Heart left ventricle (tissue), 13 donors: ENCODE measurements at regions not wholly inside any gene's neighbourhood (a gene's known extent, or its start where the extent isn't known, plus 50 kb on each side); places are given as distances from the start of the nearest gene placed in this dataset.

Source experiments
- POLR2A ChIP-seq, 2 donors: fragments of 450-650 bp; IDR thresholded peaks; one replicate each; pipeline ENCODE4 v1.6.1; 2017; ENCODE audit warnings: antibody characterized with exemption in 2 of 2, mild to moderate bottlenecking in 2 of 2, moderate library complexity in 2 of 2
- TF ChIP-seq, protein P1 (sequence below), 12 donors: fragments of 200-600 bp; sonication (generic) in 4 of 12; IDR thresholded peaks; one replicate each; pipeline versions ENCODE4 v1.5.0 to v1.8.0; 2018 to 2022; ENCODE audit warnings: antibody characterized with exemption in 12 of 12, mild to moderate bottlenecking in 5 of 12
- donor health status: ischemic (EF 13 %, LVEDD 7.1; RV severe dilation, severe dysfunction).
- donor health status: DM: no; HTN: yes; CAD: no.
- donor health status: DM: no; HTN: no; CAD: no.
- donor health status: ischemic (EF 25% LVEDD 6.9; RV normal size, moderate dysfunction).
- donor health status: ischemic (EF 25% LVEDD 5.7; RV mildly dilated, moderate dysfunction).
- donor health status: ischemic (EF 35%, LVEDD 5.7; RV mildly dilated, moderate dysfunction).
- donor health status: nonischemic (EF 11% LVEDD 7.7; RV severe dilation, severe dysfunction).
- donor health status: DM: yes; HTN: yes; CAD: no.
- donor health status: PGD.
- donor health status: ischemic (EF 29% LVEDD 5.4; RV normal size, mild dysfunction).
- donor health status: nonischemic (EF 23%, LVEDD 6.1; RV moderate dilation, normal function).

DNA sequence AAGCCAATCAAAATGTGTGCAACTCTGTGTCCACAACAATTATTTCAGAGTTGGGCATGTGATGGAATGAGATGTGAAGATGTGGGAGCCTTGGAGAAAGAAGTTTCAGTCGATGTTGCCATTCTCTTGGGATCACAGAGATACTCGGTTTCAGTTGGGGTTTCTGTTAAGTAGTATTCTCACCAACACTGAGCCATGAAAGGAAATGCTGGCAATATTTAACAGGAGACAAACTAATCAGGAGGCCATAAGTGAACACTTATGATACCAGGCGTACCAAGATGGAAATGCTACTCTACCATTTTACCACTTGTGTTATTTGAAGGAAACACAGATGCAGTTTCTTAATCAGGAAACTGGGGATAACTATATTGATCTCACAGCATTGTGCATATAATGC is 53.3 kb upstream of the NUDT7 start:
- TF ChIP-seq, protein P1, sequence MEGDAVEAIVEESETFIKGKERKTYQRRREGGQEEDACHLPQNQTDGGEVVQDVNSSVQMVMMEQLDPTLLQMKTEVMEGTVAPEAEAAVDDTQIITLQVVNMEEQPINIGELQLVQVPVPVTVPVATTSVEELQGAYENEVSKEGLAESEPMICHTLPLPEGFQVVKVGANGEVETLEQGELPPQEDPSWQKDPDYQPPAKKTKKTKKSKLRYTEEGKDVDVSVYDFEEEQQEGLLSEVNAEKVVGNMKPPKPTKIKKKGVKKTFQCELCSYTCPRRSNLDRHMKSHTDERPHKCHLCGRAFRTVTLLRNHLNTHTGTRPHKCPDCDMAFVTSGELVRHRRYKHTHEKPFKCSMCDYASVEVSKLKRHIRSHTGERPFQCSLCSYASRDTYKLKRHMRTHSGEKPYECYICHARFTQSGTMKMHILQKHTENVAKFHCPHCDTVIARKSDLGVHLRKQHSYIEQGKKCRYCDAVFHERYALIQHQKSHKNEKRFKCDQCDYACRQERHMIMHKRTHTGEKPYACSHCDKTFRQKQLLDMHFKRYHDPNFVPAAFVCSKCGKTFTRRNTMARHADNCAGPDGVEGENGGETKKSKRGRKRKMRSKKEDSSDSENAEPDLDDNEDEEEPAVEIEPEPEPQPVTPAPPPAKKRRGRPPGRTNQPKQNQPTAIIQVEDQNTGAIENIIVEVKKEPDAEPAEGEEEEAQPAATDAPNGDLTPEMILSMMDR (IDR thresholded peaks at IDR 0.05) = no peak
- TF ChIP-seq POLR2A (IDR thresholded peaks at IDR 0.05) = no peak
